Endothelial cell (in vitro differentiated cells): ENCODE measurements at regions not wholly inside any gene's neighbourhood (a gene's known extent, or its start where the extent isn't known, plus 50 kb on each side); places are given as distances from the start of the nearest gene placed in this dataset.

Experiments used
- DNase-seq: peaks from one replicate; pipeline ENCODE4 v3.0.0; 2021; ENCODE audit warnings: low spot score
- H3K27ac Mint-ChIP-seq: one replicate; pipeline ENCODE4 v1.8.0; 2021; ENCODE audit warnings: mixed read lengths, inconsistent platforms; ENCODE audit not compliant: unreplicated experiment
- H3K27me3 Mint-ChIP-seq: one replicate; pipeline ENCODE4 v1.8.0; 2021; ENCODE audit warnings: mild to moderate bottlenecking, moderate library complexity, mixed read lengths, inconsistent platforms; ENCODE audit not compliant: unreplicated experiment
- H3K36me3 Mint-ChIP-seq: one replicate; pipeline ENCODE4 v1.8.0; 2021; ENCODE audit warnings: mild to moderate bottlenecking, low read depth, mixed read lengths, inconsistent platforms; ENCODE audit not compliant: unreplicated experiment
- H3K4me1 Mint-ChIP-seq: one replicate; pipeline ENCODE4 v1.8.0; 2021; ENCODE audit warnings: mild to moderate bottlenecking, mixed read lengths, inconsistent platforms; ENCODE audit not compliant: unreplicated experiment
- H3K4me3 Mint-ChIP-seq: one replicate; pipeline ENCODE4 v1.8.0; 2021; ENCODE audit warnings: mild to moderate bottlenecking, mixed read lengths, inconsistent platforms; ENCODE audit not compliant: unreplicated experiment
- H3K9me3 Mint-ChIP-seq: one replicate; pipeline ENCODE4 v1.8.0; 2021; ENCODE audit warnings: mixed read lengths, inconsistent platforms; ENCODE audit not compliant: unreplicated experiment
- CTCF ChIP-seq: fragments of 200-600 bp; sonication (generic); IDR thresholded peaks from one replicate; pipeline ENCODE4 v1.5.0; 2021; ENCODE audit warnings: antibody characterized with exemption; ENCODE audit not compliant: unreplicated experiment

DNA sequence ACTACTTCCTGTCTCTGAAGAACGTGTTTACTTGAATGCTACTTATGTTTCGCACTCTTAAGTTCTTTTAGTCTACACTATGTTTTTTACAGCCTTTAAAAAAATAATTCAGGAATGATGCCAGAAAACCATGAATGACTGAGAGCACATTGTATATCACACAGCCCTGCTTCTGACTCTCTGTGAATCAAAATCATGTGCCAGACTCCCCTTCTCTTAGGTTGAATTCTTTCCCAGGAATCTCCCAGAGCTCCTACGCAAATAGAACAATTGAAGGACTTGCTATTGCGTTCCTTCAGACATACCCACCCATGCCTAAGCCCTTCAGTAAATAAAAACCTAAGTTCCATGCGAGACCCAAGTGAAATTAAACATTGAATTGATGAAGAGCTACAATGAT is 782.0 kb upstream of the ALCAM start:
- H3K9me3 Mint-ChIP-seq, result no peaks in the 10 kb centered on the region
- H3K4me1 Mint-ChIP-seq, result no peaks in the 10 kb centered on the region
- no peaks in the 10 kb centered on the region for H3K27me3 Mint-ChIP-seq
- H3K4me3 Mint-ChIP-seq, result no peak overlapping the region
- H3K27ac Mint-ChIP-seq, result no peak overlapping the region
- TF ChIP-seq CTCF, result no peak
- DNase-seq, result no peak
- H3K36me3 Mint-ChIP-seq, result no peaks in the 10 kb centered on the region

GRCh38 chr3:104586344-104586743 is 780.4 kb upstream of the ALCAM start:
- no peaks in the 10 kb centered on the region for H3K4me1 Mint-ChIP-seq
- no peak overlapping the region for H3K4me3 Mint-ChIP-seq
- TF ChIP-seq CTCF, result no peak
- H3K27ac Mint-ChIP-seq, result no peak overlapping the region
- no peaks in the 10 kb centered on the region for H3K9me3 Mint-ChIP-seq
- H3K27me3 Mint-ChIP-seq, result no peaks in the 10 kb centered on the region
- no peaks in the 10 kb centered on the region for H3K36me3 Mint-ChIP-seq
- DNase-seq, result no peak

DNA sequence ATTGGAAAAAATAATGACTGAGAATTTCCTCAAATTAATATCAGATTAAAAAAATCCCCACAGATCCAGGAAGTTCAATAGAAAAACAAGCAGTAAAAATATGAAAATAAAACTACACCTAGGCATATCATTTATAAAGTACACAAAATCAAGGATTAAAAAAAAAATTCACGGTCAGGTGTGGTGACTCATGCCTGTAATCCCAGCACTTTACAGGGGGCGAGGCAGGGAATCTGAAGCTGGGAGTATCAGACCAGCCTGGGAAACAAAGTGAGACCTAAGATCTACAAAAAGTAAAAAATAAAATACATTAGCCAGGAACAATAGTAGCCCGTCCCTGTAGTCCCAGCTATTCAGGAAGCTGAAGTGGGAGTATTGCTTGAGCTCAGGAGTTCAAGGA is 778.3 kb upstream of the ALCAM start:
- H3K9me3 Mint-ChIP-seq, result no peaks in the 10 kb centered on the region
- H3K27me3 Mint-ChIP-seq, result no peaks in the 10 kb centered on the region
- H3K4me3 Mint-ChIP-seq, result no peak overlapping the region
- TF ChIP-seq CTCF, result no peak
- no peaks in the 10 kb centered on the region for H3K36me3 Mint-ChIP-seq
- no peak for DNase-seq
- peaks cover 3% of the 10 kb centered on the region for H3K4me1 Mint-ChIP-seq
- H3K27ac Mint-ChIP-seq, result no peak overlapping the region

GRCh38 chr3:104591776-104592175 is 774.9 kb upstream of the ALCAM start:
- no peak overlapping the region for H3K4me3 Mint-ChIP-seq
- TF ChIP-seq CTCF, result no peak
- no peaks in the 10 kb centered on the region for H3K36me3 Mint-ChIP-seq
- no peaks in the 10 kb centered on the region for H3K27me3 Mint-ChIP-seq
- no peak for DNase-seq
- H3K27ac Mint-ChIP-seq, result no peak overlapping the region
- H3K9me3 Mint-ChIP-seq, result no peaks in the 10 kb centered on the region
- peaks cover 3% of the 10 kb centered on the region for H3K4me1 Mint-ChIP-seq

- Mint-ChIP-seq H3K27ac (no peak overlapping the region), H3K4me3 (no peak overlapping the region), H3K9me3 (no peaks in the 10 kb centered on the region), H3K27me3 (no peaks in the 10 kb centered on the region), H3K36me3 (no peaks in the 10 kb centered on the region), H3K4me1 (peaks cover 3% of the 10 kb centered on the region)
- no peak for TF ChIP-seq CTCF
- no peak for DNase-seq
Measured at GRCh38 chr3:104594491-104594890, 772.2 kb upstream of the ALCAM start.
